GM12892 (cell line): ENCODE measurements at regions not wholly inside any gene's neighbourhood (a gene's known extent, or its start where the extent isn't known, plus 50 kb on each side); places are given as distances from the start of the nearest gene placed in this dataset.

ENCODE experiments used
- POLR2A ChIP-seq: IDR thresholded peaks from 2 replicates; pipeline ENCODE4 v1.6.1; 2011; ENCODE audit warnings: low read depth, low read length, control low read depth
- POLR2AphosphoS5 ChIP-seq: IDR thresholded peaks from 2 replicates; pipeline ENCODE4 v1.6.1; 2011; ENCODE audit warnings: low read depth, low read length, control low read depth
- TAF1 ChIP-seq: IDR thresholded peaks from 2 replicates; pipeline ENCODE4 v1.6.1; 2011; ENCODE audit warnings: low read depth, mild to moderate bottlenecking, control low read depth, low read length, borderline replicate concordance

GRCh38 chr12:113764661-113765060, 201.5 kb downstream of the RBM19 start:
- no peak for TF ChIP-seq POLR2AphosphoS5
- TF ChIP-seq POLR2A = no peak
- no peak for TF ChIP-seq TAF1
